ENCODE measurements at regions not wholly inside any gene's neighbourhood (a gene's known extent, or its start where the extent isn't known, plus 50 kb on each side); places are given as distances from the start of the nearest gene placed in this dataset.

- no peak for DNase-seq
Observed at GRCh38 chr13:86974251-86974994, 696.7 kb upstream of the SLITRK5 start.

GRCh38 chr13:86974995-86975328 is 696.2 kb upstream of the SLITRK5 start:
- no peak for DNase-seq

- no peak for DNase-seq
Observed at GRCh38 chr13:86976521-86977324, 694.4 kb upstream of the SLITRK5 start.

- DNase-seq: no peak
Observed at GRCh38 chr13:86986448-86986847, 684.7 kb upstream of the SLITRK5 start.

- no peak for DNase-seq
Observed at GRCh38 chr13:86992251-86992650, 678.9 kb upstream of the SLITRK5 start.

GRCh38 chr13:87003265-87003664 is 667.9 kb upstream of the SLITRK5 start:
- no peak for DNase-seq

GRCh38 chr13:87005511-87005910 is 665.7 kb upstream of the SLITRK5 start:
- no peak for DNase-seq

- no peak for DNase-seq
Observed at GRCh38 chr13:87035526-87035925, 635.6 kb upstream of the SLITRK5 start.

GRCh38 chr13:87042946-87043345 is 628.2 kb upstream of the SLITRK5 start:
- no peak for DNase-seq

GRCh38 chr13:87052731-87053130 is 618.4 kb upstream of the SLITRK5 start:
- no peak for DNase-seq

GRCh38 chr13:87057807-87058520 is 613.2 kb upstream of the SLITRK5 start:
- no peak for DNase-seq

GRCh38 chr13:87058786-87059329 is 612.3 kb upstream of the SLITRK5 start:
- no peak for DNase-seq

GRCh38 chr13:87078947-87079795 is 592.0 kb upstream of the SLITRK5 start:
- no peak for DNase-seq

GRCh38 chr13:87080100-87080779 is 590.9 kb upstream of the SLITRK5 start:
- DNase-seq: no peak

- no peak for DNase-seq
Observed at GRCh38 chr13:87084192-87084591, 587.0 kb upstream of the SLITRK5 start.

GRCh38 chr13:87087741-87088140 is 583.4 kb upstream of the SLITRK5 start:
- DNase-seq: no peak

GRCh38 chr13:87089391-87089790 is 581.8 kb upstream of the SLITRK5 start:
- no peak for DNase-seq

- DNase-seq: no peak
Observed at GRCh38 chr13:87093399-87093798, 577.8 kb upstream of the SLITRK5 start.

- no peak for DNase-seq
Observed at GRCh38 chr13:87094646-87095045, 576.5 kb upstream of the SLITRK5 start.

GRCh38 chr13:87100431-87100830 is 570.7 kb upstream of the SLITRK5 start:
- no peak for DNase-seq

GRCh38 chr13:87107651-87108050 is 563.5 kb upstream of the SLITRK5 start:
- DNase-seq: no peak

- DNase-seq: no peak
Observed at GRCh38 chr13:87120476-87120875, 550.7 kb upstream of the SLITRK5 start.

Data from NCI-H2171 treated with DMSO at 0.1 percent for 48 hours (cell line).